ENCODE measurements at regions not wholly inside any gene's neighbourhood (a gene's known extent, or its start where the extent isn't known, plus 50 kb on each side); places are given as distances from the start of the nearest gene placed in this dataset.
"Not testable (repeated sequence)": the region's sequence is repeated elsewhere in the genome, so short reads cannot be mapped to it uniquely, and the experiment has no call there.

DNA sequence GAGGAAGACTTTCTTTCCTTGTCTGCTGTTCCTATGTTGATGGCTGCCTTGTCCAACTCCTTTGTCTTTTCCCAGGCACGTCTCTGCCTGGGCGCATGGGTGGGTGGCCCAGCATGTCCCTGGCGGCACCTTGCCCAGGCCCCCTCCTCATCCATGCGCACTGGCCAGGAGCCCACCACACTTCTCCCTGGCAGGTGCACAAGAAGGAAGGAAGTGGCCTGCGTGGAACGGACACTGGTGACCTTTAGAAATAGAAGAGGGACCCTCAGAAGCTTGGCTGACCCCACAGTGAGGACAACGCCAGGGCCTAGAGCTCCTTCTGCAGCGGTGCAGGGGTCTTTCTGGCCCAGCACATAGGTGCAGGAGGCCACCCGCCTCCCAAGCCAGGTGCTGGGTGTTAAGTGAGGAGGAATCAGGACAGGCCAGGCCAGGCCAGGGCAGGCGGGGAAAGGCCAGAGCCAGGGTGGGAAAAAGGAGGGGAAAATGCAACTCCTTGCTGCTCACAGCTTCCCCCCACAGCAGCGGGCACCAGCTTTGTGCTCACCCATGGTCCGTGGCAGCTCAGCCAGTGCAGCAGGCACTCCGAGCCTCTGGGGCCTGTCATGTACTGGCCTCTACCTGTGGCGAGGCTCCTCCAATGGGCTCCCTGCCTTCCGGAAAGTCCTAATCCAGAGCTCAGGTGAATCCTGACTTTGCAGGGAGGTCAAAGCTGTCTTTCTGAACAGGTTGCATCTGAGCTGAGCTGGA, 104.0 kb downstream of the SOX1 start:
- 87% methylated on average over 15 of the region's 15 CpGs for WGBS

DNA sequence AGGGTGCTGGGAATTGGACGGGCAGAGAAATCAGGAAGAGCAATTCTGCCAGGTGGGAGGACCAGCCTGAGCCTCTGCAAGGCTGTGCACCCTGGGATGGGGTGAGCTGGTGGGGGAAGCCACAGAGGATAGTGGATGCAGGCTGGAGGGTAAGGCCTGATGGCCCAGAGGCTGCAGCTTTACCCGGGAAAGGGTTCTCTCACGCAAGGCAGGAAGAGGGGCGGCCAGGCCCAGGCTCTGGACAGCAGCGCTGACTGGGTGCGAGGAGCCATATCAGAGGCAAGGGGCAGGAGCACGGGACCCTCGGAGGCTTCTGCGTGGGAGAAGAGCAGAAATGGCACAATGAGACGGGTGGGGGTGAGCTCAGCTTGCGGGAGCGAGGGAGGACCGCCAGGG, 104.6 kb downstream of the SOX1 start:
- no peak for DNase-seq (ENCODE audit: low read depth in 6 of 9, low spot score in 9 of 9)
- WGBS: 90% methylated on average over 13 of the region's 13 CpGs
- H3K9me3 ChIP-seq (ENCODE audit: control insufficient read depth in 2 of 2, insufficient read depth in 1 of 2, low read length in 1 of 2): no peaks in the 10 kb centered on the region
- H3K27me3 ChIP-seq (ENCODE audit: control insufficient read depth in 2 of 2, insufficient read depth in 1 of 2, low read length in 1 of 2): no peaks in the 10 kb centered on the region
- no peaks in the 10 kb centered on the region for H3K36me3 ChIP-seq (ENCODE audit: control insufficient read depth in 2 of 2, insufficient read depth in 2 of 2, low read length in 1 of 2)
- H3K4me1 ChIP-seq (ENCODE audit: control insufficient read depth in 2 of 2, insufficient read depth in 2 of 2, low read length in 2 of 2): no peaks in the 10 kb centered on the region
- no peak overlapping the region for H3K4me3 ChIP-seq (ENCODE audit: low read length in 2 of 2)
- no peak overlapping the region for H3K27ac ChIP-seq (ENCODE audit: low read depth in 1 of 2, low read length in 1 of 2)

More for the DNA sequence above, 104.0 kb downstream of the SOX1 start:
- Histone ChIP-seq H3K27me3 (ENCODE audit: control insufficient read depth in 2 of 2, insufficient read depth in 1 of 2, low read length in 1 of 2) (no peaks in the 10 kb centered on the region), H3K27ac (ENCODE audit: low read depth in 1 of 2, low read length in 1 of 2) (no peak overlapping the region), H3K9me3 (ENCODE audit: control insufficient read depth in 2 of 2, insufficient read depth in 1 of 2, low read length in 1 of 2) (no peaks in the 10 kb centered on the region), H3K4me1 (ENCODE audit: control insufficient read depth in 2 of 2, insufficient read depth in 2 of 2, low read length in 2 of 2) (no peaks in the 10 kb centered on the region), H3K36me3 (ENCODE audit: control insufficient read depth in 2 of 2, insufficient read depth in 2 of 2, low read length in 1 of 2) (no peaks in the 10 kb centered on the region), H3K4me3 (ENCODE audit: low read length in 2 of 2) (no peak overlapping the region)
- DNase-seq (ENCODE audit: low read depth in 6 of 9, low spot score in 9 of 9): no peak

DNA sequence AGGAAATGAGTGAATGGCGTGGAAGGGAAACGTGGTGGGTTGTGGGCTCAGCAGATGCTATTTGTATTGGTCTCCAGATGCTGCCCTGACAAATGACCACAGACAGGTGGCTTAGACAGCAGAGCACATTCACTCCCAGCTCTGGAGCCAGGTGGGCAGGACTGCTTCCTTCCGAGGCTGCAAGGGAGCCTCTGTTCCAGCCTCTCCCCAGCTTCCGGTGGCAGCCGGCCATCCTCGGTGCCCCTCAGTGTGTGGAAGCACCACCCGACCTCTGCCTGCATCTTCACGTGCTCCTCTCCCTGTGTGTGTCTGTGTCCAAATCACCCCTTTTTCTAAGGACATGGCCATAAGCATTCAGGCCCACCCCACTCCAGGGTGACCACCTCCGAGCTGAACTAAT, 105.1 kb downstream of the SOX1 start:
- no peaks in the 10 kb centered on the region for H3K27me3 ChIP-seq (ENCODE audit: control insufficient read depth in 2 of 2, insufficient read depth in 1 of 2, low read length in 1 of 2)
- no peak for DNase-seq (ENCODE audit: low read depth in 6 of 9, low spot score in 9 of 9)
- 79% methylated on average over 9 of the region's 9 CpGs for WGBS
- no peaks in the 10 kb centered on the region for H3K9me3 ChIP-seq (ENCODE audit: control insufficient read depth in 2 of 2, insufficient read depth in 1 of 2, low read length in 1 of 2)
- H3K36me3 ChIP-seq (ENCODE audit: control insufficient read depth in 2 of 2, insufficient read depth in 2 of 2, low read length in 1 of 2): no peaks in the 10 kb centered on the region
- H3K4me1 ChIP-seq (ENCODE audit: control insufficient read depth in 2 of 2, insufficient read depth in 2 of 2, low read length in 2 of 2): no peaks in the 10 kb centered on the region
- H3K27ac ChIP-seq (ENCODE audit: low read depth in 1 of 2, low read length in 1 of 2): no peak overlapping the region
- no peak overlapping the region for H3K4me3 ChIP-seq (ENCODE audit: low read length in 2 of 2)

DNA sequence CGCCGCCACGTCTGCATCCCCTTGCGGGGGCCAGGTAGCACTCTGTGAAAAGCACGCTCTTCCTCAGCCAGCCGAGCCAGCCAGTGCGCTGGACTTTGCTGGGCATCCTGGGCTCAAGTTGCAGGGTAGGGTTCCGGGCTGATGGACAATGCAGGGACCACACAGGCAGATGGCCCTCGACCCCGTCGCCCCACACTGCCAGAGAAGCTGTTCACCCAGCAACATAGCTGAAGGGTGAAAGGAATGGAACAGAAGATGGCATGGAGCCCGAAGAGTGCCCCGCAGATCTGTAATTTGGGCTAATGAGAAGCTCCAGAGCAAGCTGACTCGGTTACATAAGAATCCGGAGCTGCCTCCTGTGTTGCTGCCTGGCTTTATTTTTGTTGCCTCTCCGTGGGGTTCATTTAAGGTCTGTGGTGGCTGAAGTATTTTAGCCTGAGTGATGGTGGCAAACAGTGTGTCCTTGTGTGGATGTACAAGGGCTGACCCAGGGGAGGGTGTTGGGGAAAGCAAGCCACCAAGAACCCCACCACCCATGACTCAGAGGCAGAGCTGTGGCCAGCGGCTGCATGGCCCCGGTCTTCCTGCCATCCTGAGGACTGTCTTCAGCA, 105.8 kb downstream of the SOX1 start:
- 91% methylated on average over 18 of the region's 18 CpGs for WGBS
- Histone ChIP-seq H3K27me3 (ENCODE audit: control insufficient read depth in 2 of 2, insufficient read depth in 1 of 2, low read length in 1 of 2) (no peaks in the 10 kb centered on the region), H3K27ac (ENCODE audit: low read depth in 1 of 2, low read length in 1 of 2) (no peak overlapping the region), H3K4me1 (ENCODE audit: control insufficient read depth in 2 of 2, insufficient read depth in 2 of 2, low read length in 2 of 2) (no peaks in the 10 kb centered on the region), H3K36me3 (ENCODE audit: control insufficient read depth in 2 of 2, insufficient read depth in 2 of 2, low read length in 1 of 2) (no peaks in the 10 kb centered on the region), H3K9me3 (ENCODE audit: control insufficient read depth in 2 of 2, insufficient read depth in 1 of 2, low read length in 1 of 2) (no peaks in the 10 kb centered on the region), H3K4me3 (ENCODE audit: low read length in 2 of 2) (no peak overlapping the region)
- DNase-seq (ENCODE audit: low read depth in 6 of 9, low spot score in 9 of 9): no peak

DNA sequence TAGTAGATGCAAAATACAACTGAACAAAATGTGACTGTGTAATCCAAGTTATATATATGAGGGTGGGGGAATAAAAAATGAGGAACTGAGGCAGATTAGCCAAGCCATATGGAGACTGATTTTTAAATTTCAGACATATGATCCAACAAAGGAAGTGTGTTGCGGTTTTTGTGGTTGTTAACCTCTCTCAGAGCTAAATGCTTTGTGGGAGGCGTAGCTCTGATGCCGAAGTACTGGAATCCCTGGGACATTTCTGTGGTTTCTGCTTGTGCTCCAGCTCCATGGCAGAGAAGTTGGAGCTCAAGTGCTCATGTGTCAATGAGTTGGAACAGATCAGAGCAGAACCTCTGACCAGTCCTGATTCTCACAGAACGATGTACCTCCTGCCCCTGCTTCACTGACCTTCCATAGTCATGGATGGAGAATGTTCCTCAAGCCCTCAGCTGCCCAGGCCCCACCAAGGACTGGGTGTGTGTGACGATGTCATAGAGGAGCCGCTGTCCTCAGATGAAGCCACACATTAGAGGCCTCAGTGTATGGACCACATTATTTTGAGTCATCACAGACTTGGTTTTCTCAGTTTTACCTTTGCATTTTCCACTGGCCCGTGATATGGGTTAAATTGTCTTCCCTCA, 107.6 kb downstream of the SOX1 start:
- H3K9me3 ChIP-seq (ENCODE audit: control insufficient read depth in 2 of 2, insufficient read depth in 1 of 2, low read length in 1 of 2): no peaks in the 10 kb centered on the region
- no peaks in the 10 kb centered on the region for H3K36me3 ChIP-seq (ENCODE audit: control insufficient read depth in 2 of 2, insufficient read depth in 2 of 2, low read length in 1 of 2)
- 75% methylated on average over 7 of the region's 7 CpGs for WGBS

DNA sequence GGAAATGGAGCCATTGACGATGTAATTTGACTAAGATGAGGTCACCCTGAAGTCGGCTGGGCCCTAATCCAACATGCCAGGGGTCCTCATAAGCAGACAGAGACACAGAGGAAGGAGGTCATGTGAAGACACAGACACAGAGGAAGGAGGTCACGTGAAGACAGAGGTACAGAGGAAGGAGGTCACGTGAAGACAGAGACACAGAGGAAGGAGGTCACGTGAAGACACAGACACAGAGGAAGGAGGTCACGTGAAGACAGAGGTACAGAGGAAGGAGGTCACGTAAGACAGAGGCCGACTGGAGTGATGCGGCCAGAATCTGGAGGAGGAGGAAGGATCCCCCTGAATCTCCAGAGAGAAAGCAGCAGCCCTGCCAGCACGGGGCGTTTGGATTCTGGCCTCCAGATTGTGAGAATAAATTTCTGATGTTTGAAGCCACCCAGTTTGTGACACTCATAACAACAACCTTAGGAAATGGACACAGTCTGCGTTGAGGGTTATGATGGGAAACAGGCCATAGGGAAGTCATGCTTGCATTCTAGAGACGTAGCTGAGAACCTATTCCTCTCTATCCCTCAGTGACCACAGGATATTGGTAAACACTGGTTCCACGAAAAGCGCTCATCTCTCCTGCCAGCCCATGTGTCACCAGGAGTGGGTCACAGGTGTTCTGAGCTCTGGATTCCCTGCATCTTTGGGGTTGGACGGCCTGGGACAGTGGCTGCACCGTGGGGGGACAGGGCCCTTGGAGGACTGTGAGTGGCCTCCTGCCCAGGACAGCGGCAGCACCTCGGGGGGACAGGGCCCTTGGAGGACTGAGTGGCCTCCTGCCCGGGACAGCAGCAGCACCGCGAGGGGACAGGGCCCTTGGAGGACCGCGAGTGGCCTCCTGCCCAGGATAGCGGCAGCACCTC, 108.5 kb downstream of the SOX1 start:
- no peaks in the 10 kb centered on the region for H3K4me1 ChIP-seq (ENCODE audit: control insufficient read depth in 2 of 2, insufficient read depth in 2 of 2, low read length in 2 of 2)
- H3K4me3 ChIP-seq (ENCODE audit: low read length in 2 of 2): no peak overlapping the region
- H3K27me3 ChIP-seq (ENCODE audit: control insufficient read depth in 2 of 2, insufficient read depth in 1 of 2, low read length in 1 of 2): no peaks in the 10 kb centered on the region
- H3K36me3 ChIP-seq (ENCODE audit: control insufficient read depth in 2 of 2, insufficient read depth in 2 of 2, low read length in 1 of 2): no peaks in the 10 kb centered on the region
- 95% methylated on average over 25 of the region's 25 CpGs for WGBS
- no peak overlapping the region for H3K27ac ChIP-seq (ENCODE audit: low read depth in 1 of 2, low read length in 1 of 2)
- no peaks in the 10 kb centered on the region for H3K9me3 ChIP-seq (ENCODE audit: control insufficient read depth in 2 of 2, insufficient read depth in 1 of 2, low read length in 1 of 2)
- no peak for DNase-seq (ENCODE audit: low read depth in 6 of 9, low spot score in 9 of 9)

More for the DNA sequence above, 107.6 kb downstream of the SOX1 start:
- no peak overlapping the region for H3K27ac ChIP-seq (ENCODE audit: low read depth in 1 of 2, low read length in 1 of 2)
- H3K27me3 ChIP-seq (ENCODE audit: control insufficient read depth in 2 of 2, insufficient read depth in 1 of 2, low read length in 1 of 2): no peaks in the 10 kb centered on the region
- no peak for DNase-seq (ENCODE audit: low read depth in 6 of 9, low spot score in 9 of 9)
- H3K4me1 ChIP-seq (ENCODE audit: control insufficient read depth in 2 of 2, insufficient read depth in 2 of 2, low read length in 2 of 2): no peaks in the 10 kb centered on the region
- H3K4me3 ChIP-seq (ENCODE audit: low read length in 2 of 2): no peak overlapping the region

DNA sequence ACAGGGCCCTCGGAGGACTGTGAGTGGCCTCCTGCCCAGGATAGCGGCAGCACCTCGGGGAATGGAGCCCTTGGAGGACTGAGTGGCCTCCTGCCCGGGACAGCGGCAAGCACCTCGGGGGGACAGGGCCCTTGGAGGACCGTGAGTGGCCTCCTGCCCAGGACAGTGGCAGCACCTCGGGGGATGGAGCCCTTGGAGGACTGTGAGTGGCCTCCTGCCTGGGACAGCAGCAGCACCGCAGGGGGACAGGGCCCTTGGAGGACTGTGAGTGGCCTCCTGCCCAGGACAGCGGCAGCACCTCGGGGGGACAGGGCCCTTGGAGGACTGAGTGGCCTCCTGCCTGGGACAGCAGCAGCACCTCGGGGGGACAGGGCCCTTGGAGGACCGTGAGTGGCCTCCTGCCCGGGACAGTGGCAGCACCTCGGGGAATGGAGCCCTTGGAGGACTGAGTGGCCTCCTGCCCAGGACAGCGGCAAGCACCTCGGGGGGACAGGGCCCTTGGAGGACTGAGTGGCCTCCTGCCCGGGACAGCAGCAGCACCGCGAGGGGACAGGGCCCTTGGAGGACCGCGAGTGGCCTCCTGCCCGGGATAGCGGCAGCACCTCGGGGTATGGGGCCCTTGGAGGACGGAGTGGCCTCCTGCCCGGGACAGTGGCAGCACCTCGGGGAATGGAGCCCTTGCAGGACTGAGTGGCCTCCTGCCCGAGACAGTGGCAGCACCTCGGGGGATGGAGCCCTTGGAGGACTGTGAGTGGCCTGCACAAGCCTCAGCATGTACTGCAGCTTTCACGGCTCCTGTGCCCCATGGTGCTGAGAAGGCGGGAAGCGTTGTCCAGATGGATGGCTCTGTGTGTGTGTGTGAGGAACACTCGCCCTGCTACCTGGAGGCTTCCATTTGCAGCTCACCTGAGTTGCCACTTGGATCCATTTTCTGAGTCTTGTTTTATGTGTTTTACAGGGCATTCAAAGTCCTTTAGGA, 109.5 kb downstream of the SOX1 start:
- not testable (repeated sequence) for DNase-seq (ENCODE audit: low read depth in 6 of 9, low spot score in 9 of 9); H3K27ac ChIP-seq (ENCODE audit: low read depth in 1 of 2, low read length in 1 of 2); H3K4me1 ChIP-seq (ENCODE audit: control insufficient read depth in 2 of 2, insufficient read depth in 2 of 2, low read length in 2 of 2); H3K36me3 ChIP-seq (ENCODE audit: control insufficient read depth in 2 of 2, insufficient read depth in 2 of 2, low read length in 1 of 2); H3K4me3 ChIP-seq (ENCODE audit: low read length in 2 of 2); H3K9me3 ChIP-seq (ENCODE audit: control insufficient read depth in 2 of 2, insufficient read depth in 1 of 2, low read length in 1 of 2); H3K27me3 ChIP-seq (ENCODE audit: control insufficient read depth in 2 of 2, insufficient read depth in 1 of 2, low read length in 1 of 2)
- WGBS: 92% methylated on average over 34 of the region's 34 CpGs

All from thymus (tissue), 11 donors.